GM23338 (cell line): ENCODE measurements at regions not wholly inside any gene's neighbourhood (a gene's known extent, or its start where the extent isn't known, plus 50 kb on each side); places are given as distances from the start of the nearest gene placed in this dataset.

ENCODE experiments used
- ATAC-seq: fragments of 200-7000 bp; cut with Tn5 transposase; 3 replicates; pipeline ENCODE4 v1.9.1; 2020
- DNase-seq: peaks from one replicate; pipeline ENCODE4 v3.0.0-alpha.2; 2015; ENCODE audit warnings: low spot score
- H2AFZ ChIP-seq: fragments of 200-600 bp; sonication (generic); 2 replicates; pipeline ENCODE4 v1.8.0; 2016; ENCODE audit warnings: antibody characterized with exemption, mild to moderate bottlenecking, moderate library complexity
- H3F3A ChIP-seq: fragments of 200-600 bp; sonication (generic); replicated peaks from 2 replicates; pipeline ENCODE4 v1.8.0; 2017; ENCODE audit warnings: antibody characterized with exemption, mixed run types, low read depth
- H3K27ac ChIP-seq: fragments of 200-600 bp; sonication (generic); 2 replicates; pipeline ENCODE4 v1.6.1; 2016; ENCODE audit warnings: low read depth
- H3K27me3 ChIP-seq: fragments of 200-600 bp; sonication (generic); 2 replicates; pipeline ENCODE4 v1.8.0; 2016; ENCODE audit warnings: mild to moderate bottlenecking, mixed run types, moderate library complexity; ENCODE audit not compliant: insufficient read depth
- H3K36me3 ChIP-seq: fragments of 200-600 bp; sonication (generic); 2 replicates; pipeline ENCODE4 v1.8.0; 2016; ENCODE audit warnings: mild to moderate bottlenecking; ENCODE audit not compliant: insufficient read depth
- H3K4me1 ChIP-seq: fragments of 200-600 bp; sonication (generic); 2 replicates; pipeline ENCODE4 v1.8.0; 2016; ENCODE audit warnings: mild to moderate bottlenecking, moderate library complexity; ENCODE audit not compliant: insufficient read depth
- H3K4me2 ChIP-seq: fragments of 200-600 bp; sonication (generic); 2 replicates; pipeline ENCODE4 v1.7.1; 2017; ENCODE audit warnings: mixed run types
- H3K4me3 ChIP-seq: fragments of 200-600 bp; sonication (generic); 2 replicates; pipeline ENCODE4 v1.6.1; 2016; ENCODE audit warnings: mixed run types
- H3K79me2 ChIP-seq: fragments of 200-600 bp; sonication (generic); replicated peaks from 2 replicates; pipeline ENCODE4 v1.8.0; 2017; ENCODE audit warnings: mild to moderate bottlenecking; ENCODE audit not compliant: insufficient read depth
- H3K9me2 ChIP-seq: fragments of 200-600 bp; sonication (generic); 2 replicates; pipeline ENCODE4 v1.8.0; 2017; ENCODE audit not compliant: insufficient read depth
- H4K20me1 ChIP-seq: fragments of 200-600 bp; sonication (generic); replicated peaks from 2 replicates; pipeline ENCODE4 v1.8.0; 2017; ENCODE audit warnings: mild to moderate bottlenecking; ENCODE audit not compliant: insufficient read depth
- H3K27ac Mint-ChIP-seq: 2 replicates; pipeline ENCODE4 v1.8.0; 2020; ENCODE audit warnings: inconsistent platforms, mild to moderate bottlenecking, moderate library complexity, mixed read lengths
- H3K27me3 Mint-ChIP-seq: 3 replicates; pipeline ENCODE4 v1.8.0; 2022; ENCODE audit warnings: low read depth, mild to moderate bottlenecking, moderate library complexity, mixed read lengths, inconsistent platforms; ENCODE audit not compliant: insufficient read depth, poor library complexity
- H3K36me3 Mint-ChIP-seq: 3 replicates; pipeline ENCODE4 v1.8.0; 2021; ENCODE audit warnings: low read depth, mild to moderate bottlenecking, inconsistent platforms, moderate library complexity, mixed read lengths
- H3K4me1 Mint-ChIP-seq: 3 replicates; pipeline ENCODE4 v1.8.0; 2020; ENCODE audit warnings: mild to moderate bottlenecking, inconsistent platforms, mixed read lengths
- H3K4me3 Mint-ChIP-seq: 3 replicates; pipeline ENCODE4 v1.8.0; 2021; ENCODE audit warnings: moderate library complexity, mild to moderate bottlenecking, inconsistent platforms, mixed read lengths
- H3K9me3 Mint-ChIP-seq: 3 replicates; pipeline ENCODE4 v1.8.0; 2020; ENCODE audit warnings: moderate library complexity, mild to moderate bottlenecking, inconsistent platforms, mixed read lengths
- CREB1 ChIP-seq: fragments of 250-450 bp; sonication (Bioruptor Pico); IDR thresholded peaks from 2 replicates; pipeline ENCODE4 v1.5.0; 2020; ENCODE audit warnings: low read depth, mild to moderate bottlenecking, moderate library complexity
- EZH2phosphoT487 ChIP-seq: fragments of 200-600 bp; sonication (generic); IDR thresholded peaks from one replicate; pipeline ENCODE4 v1.8.1; 2018; ENCODE audit warnings: antibody characterized with exemption; ENCODE audit not compliant: unreplicated experiment
- POLR2AphosphoS5 ChIP-seq: IDR thresholded peaks from 2 replicates; pipeline ENCODE4 v1.6.1; 2016; ENCODE audit warnings: antibody characterized with exemption, low read depth
- ZNF114 ChIP-seq: fragments of 250-450 bp; sonication (Bioruptor Pico); IDR thresholded peaks from 2 replicates; pipeline ENCODE4 v1.5.0; 2020; ENCODE audit warnings: mild to moderate bottlenecking, moderate library complexity
- ZNF331 ChIP-seq: fragments of 250-450 bp; sonication (Bioruptor Pico); IDR thresholded peaks from 2 replicates; pipeline ENCODE4 v1.5.0; 2020; ENCODE audit warnings: low read depth, mild to moderate bottlenecking, moderate library complexity
- TF ChIP-seq, protein P1 (sequence below): IDR thresholded peaks from 2 replicates; pipeline ENCODE4 v1.6.1; 2016; ENCODE audit warnings: antibody characterized with exemption
- TF ChIP-seq, protein P2 (sequence below), 2 experiments: fragments of 200-600 bp in 1 of 2; sonication (generic) in 1 of 2; conservative IDR thresholded peaks; 2 replicates each; pipeline versions ENCODE4 v1.5.1 to v1.6.1; 2016 to 2017; ENCODE audit warnings: antibody characterized with exemption in 2 of 2, low read depth in 2 of 2, mild to moderate bottlenecking in 2 of 2, moderate library complexity in 1 of 2
- TF ChIP-seq, protein P3 (sequence below): IDR thresholded peaks from one replicate; pipeline ENCODE4 v1.6.1; 2018; ENCODE audit warnings: antibody characterized with exemption; ENCODE audit not compliant: unreplicated experiment
- TF ChIP-seq, protein P4 (sequence below): fragments of 250-450 bp; sonication (Bioruptor Pico); IDR thresholded peaks from 2 replicates; pipeline ENCODE4 v1.5.0; 2020; ENCODE audit warnings: mild to moderate bottlenecking, moderate library complexity

DNA sequence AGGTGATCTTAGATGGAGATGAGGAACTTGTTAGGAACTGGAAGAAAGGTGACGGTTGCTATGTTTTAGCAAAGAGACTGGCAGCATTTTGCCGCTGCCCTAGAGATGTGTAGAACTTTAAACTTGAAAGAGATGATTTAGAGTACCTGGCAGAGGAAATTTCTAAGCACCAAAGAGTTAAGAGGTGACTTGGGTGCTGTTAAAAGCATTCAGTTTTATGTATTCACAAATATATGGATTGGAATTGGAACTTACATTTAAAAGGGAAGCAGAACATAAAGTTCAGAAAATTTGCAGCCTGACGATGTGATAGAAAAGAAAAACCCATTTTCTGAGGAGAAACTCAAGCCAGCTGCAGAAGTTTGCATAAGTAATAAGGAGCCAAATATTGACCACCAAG lies 176.3 kb downstream of the MOXD1 start (continued):
- TF ChIP-seq, protein P1, sequence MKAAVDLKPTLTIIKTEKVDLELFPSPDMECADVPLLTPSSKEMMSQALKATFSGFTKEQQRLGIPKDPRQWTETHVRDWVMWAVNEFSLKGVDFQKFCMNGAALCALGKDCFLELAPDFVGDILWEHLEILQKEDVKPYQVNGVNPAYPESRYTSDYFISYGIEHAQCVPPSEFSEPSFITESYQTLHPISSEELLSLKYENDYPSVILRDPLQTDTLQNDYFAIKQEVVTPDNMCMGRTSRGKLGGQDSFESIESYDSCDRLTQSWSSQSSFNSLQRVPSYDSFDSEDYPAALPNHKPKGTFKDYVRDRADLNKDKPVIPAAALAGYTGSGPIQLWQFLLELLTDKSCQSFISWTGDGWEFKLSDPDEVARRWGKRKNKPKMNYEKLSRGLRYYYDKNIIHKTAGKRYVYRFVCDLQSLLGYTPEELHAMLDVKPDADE = no peak
- TF ChIP-seq, protein P2, sequence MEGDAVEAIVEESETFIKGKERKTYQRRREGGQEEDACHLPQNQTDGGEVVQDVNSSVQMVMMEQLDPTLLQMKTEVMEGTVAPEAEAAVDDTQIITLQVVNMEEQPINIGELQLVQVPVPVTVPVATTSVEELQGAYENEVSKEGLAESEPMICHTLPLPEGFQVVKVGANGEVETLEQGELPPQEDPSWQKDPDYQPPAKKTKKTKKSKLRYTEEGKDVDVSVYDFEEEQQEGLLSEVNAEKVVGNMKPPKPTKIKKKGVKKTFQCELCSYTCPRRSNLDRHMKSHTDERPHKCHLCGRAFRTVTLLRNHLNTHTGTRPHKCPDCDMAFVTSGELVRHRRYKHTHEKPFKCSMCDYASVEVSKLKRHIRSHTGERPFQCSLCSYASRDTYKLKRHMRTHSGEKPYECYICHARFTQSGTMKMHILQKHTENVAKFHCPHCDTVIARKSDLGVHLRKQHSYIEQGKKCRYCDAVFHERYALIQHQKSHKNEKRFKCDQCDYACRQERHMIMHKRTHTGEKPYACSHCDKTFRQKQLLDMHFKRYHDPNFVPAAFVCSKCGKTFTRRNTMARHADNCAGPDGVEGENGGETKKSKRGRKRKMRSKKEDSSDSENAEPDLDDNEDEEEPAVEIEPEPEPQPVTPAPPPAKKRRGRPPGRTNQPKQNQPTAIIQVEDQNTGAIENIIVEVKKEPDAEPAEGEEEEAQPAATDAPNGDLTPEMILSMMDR (conservative IDR thresholded peaks at IDR 0.05; ENCODE audit: low read depth in 2 of 2) = no peak

DNA sequence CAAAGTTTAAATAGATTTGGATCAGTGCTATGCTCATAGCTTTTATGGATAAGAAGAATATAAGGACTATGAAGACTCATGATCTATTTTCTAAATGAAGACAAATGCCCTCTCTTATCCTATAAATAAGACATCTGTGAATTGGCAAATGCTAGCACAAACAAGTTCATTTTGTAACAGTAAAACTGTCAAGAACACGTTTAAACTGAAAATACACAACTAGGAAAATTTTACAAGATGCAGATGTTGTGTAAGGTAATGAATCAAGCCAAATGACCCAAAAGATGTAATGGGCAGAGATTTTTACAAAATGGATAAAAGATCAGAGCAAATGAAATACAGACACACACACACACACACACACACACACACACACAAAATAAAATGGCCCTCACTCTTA lies 180.5 kb downstream of the MOXD1 start:
- no peaks in the 10 kb centered on the region for H3K27me3 Mint-ChIP-seq
- no peak overlapping the region for H3K4me2 ChIP-seq
- no peak overlapping the region for H2AFZ ChIP-seq
- H3K27ac ChIP-seq = no peak overlapping the region
- H3K4me1 Mint-ChIP-seq = no peaks in the 10 kb centered on the region
- no peaks in the 10 kb centered on the region for H4K20me1 ChIP-seq
- H3F3A ChIP-seq = no peaks in the 10 kb centered on the region
- peaks cover 15% of the 10 kb centered on the region for H3K9me3 Mint-ChIP-seq
- H3K36me3 ChIP-seq = no peaks in the 10 kb centered on the region
- no peak for ATAC-seq
- H3K4me3 Mint-ChIP-seq = no peak overlapping the region
- peaks cover 8% of the 10 kb centered on the region for H3K36me3 Mint-ChIP-seq
- no peaks in the 10 kb centered on the region for H3K79me2 ChIP-seq
- no peak overlapping the region for H3K27ac Mint-ChIP-seq
- H3K27me3 ChIP-seq = no peaks in the 10 kb centered on the region
- no peak for DNase-seq
- H3K9me2 ChIP-seq = no peaks in the 10 kb centered on the region
- no peak overlapping the region for H3K4me3 ChIP-seq
- H3K4me1 ChIP-seq = no peaks in the 10 kb centered on the region
- TF ChIP-seq, protein P1 = no peak
- TF ChIP-seq ZNF114 (CRISPR knock-in tag) (no peak), EZH2phosphoT487 (no peak), POLR2AphosphoS5 (no peak), CREB1 (CRISPR knock-in tag) (no peak), ZNF331 (CRISPR knock-in tag) (no peak)
- TF ChIP-seq, protein P3, sequence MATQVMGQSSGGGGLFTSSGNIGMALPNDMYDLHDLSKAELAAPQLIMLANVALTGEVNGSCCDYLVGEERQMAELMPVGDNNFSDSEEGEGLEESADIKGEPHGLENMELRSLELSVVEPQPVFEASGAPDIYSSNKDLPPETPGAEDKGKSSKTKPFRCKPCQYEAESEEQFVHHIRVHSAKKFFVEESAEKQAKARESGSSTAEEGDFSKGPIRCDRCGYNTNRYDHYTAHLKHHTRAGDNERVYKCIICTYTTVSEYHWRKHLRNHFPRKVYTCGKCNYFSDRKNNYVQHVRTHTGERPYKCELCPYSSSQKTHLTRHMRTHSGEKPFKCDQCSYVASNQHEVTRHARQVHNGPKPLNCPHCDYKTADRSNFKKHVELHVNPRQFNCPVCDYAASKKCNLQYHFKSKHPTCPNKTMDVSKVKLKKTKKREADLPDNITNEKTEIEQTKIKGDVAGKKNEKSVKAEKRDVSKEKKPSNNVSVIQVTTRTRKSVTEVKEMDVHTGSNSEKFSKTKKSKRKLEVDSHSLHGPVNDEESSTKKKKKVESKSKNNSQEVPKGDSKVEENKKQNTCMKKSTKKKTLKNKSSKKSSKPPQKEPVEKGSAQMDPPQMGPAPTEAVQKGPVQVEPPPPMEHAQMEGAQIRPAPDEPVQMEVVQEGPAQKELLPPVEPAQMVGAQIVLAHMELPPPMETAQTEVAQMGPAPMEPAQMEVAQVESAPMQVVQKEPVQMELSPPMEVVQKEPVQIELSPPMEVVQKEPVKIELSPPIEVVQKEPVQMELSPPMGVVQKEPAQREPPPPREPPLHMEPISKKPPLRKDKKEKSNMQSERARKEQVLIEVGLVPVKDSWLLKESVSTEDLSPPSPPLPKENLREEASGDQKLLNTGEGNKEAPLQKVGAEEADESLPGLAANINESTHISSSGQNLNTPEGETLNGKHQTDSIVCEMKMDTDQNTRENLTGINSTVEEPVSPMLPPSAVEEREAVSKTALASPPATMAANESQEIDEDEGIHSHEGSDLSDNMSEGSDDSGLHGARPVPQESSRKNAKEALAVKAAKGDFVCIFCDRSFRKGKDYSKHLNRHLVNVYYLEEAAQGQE = no peak
- TF ChIP-seq, protein P4, sequence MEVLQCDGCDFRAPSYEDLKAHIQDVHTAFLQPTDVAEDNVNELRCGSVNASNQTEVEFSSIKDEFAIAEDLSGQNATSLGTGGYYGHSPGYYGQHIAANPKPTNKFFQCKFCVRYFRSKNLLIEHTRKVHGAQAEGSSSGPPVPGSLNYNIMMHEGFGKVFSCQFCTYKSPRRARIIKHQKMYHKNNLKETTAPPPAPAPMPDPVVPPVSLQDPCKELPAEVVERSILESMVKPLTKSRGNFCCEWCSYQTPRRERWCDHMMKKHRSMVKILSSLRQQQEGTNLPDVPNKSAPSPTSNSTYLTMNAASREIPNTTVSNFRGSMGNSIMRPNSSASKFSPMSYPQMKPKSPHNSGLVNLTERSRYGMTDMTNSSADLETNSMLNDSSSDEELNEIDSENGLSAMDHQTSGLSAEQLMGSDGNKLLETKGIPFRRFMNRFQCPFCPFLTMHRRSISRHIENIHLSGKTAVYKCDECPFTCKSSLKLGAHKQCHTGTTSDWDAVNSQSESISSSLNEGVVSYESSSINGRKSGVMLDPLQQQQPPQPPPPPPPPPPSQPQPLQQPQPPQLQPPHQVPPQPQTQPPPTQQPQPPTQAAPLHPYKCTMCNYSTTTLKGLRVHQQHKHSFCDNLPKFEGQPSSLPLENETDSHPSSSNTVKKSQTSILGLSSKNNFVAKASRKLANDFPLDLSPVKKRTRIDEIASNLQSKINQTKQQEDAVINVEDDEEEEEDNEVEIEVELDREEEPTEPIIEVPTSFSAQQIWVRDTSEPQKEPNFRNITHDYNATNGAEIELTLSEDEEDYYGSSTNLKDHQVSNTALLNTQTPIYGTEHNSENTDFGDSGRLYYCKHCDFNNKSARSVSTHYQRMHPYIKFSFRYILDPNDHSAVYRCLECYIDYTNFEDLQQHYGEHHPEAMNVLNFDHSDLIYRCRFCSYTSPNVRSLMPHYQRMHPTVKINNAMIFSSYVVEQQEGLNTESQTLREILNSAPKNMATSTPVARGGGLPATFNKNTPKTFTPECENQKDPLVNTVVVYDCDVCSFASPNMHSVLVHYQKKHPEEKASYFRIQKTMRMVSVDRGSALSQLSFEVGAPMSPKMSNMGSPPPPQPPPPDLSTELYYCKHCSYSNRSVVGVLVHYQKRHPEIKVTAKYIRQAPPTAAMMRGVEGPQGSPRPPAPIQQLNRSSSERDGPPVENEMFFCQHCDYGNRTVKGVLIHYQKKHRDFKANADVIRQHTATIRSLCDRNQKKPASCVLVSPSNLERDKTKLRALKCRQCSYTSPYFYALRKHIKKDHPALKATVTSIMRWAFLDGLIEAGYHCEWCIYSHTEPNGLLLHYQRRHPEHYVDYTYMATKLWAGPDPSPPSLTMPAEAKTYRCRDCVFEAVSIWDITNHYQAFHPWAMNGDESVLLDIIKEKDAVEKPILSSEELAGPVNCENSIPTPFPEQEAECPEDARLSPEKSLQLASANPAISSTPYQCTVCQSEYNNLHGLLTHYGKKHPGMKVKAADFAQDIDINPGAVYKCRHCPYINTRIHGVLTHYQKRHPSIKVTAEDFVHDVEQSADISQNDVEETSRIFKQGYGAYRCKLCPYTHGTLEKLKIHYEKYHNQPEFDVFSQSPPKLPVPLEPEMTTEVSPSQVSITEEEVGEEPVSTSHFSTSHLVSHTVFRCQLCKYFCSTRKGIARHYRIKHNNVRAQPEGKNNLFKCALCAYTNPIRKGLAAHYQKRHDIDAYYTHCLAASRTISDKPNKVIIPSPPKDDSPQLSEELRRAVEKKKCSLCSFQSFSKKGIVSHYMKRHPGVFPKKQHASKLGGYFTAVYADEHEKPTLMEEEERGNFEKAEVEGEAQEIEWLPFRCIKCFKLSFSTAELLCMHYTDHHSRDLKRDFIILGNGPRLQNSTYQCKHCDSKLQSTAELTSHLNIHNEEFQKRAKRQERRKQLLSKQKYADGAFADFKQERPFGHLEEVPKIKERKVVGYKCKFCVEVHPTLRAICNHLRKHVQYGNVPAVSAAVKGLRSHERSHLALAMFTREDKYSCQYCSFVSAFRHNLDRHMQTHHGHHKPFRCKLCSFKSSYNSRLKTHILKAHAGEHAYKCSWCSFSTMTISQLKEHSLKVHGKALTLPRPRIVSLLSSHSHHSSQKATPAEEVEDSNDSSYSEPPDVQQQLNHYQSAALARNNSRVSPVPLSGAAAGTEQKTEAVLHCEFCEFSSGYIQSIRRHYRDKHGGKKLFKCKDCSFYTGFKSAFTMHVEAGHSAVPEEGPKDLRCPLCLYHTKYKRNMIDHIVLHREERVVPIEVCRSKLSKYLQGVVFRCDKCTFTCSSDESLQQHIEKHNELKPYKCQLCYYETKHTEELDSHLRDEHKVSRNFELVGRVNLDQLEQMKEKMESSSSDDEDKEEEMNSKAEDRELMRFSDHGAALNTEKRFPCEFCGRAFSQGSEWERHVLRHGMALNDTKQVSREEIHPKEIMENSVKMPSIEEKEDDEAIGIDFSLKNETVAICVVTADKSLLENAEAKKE (CRISPR knock-in tag) = no peak
